PC-9 (cell line): ENCODE measurements at regions not wholly inside any gene's neighbourhood (a gene's known extent, or its start where the extent isn't known, plus 50 kb on each side); places are given as distances from the start of the nearest gene placed in this dataset.

Experiments
- BruUV-seq: library from RNA; stranded (reverse); fragments of 400-500 nt; replicated peaks from 2 replicates; lab custom pipeline; 2021; lab: Mats Ljungman, UMichigan
- CTCF ChIA-PET: fragments of 300-600 bp; sonication (Branson Sonifier 250); formaldehyde crosslinking; loops from one replicate; lab custom pipeline; 2022; ENCODE audit warnings: antibody characterized with exemption; lab: Charles Lee
- POLR2A ChIA-PET: fragments of 300-600 bp; sonication (Branson Sonifier 250); formaldehyde crosslinking; loops from one replicate; lab custom pipeline; 2022; ENCODE audit warnings: antibody characterized with exemption; ENCODE audit not compliant: unreplicated experiment; lab: Charles Lee
- DNase-seq, 2 experiments: peaks; one replicate each; pipeline versions ENCODE4 v3.0.0 to v3.0.0-alpha.2; 2015 to 2022; ENCODE audit warnings: mixed read lengths in 1 of 2
- H2AFZ ChIP-seq: fragments of 200-600 bp; sonication (generic); 2 replicates; pipeline ENCODE4 v1.8.1; 2017; ENCODE audit warnings: antibody characterized with exemption
- H3F3A ChIP-seq: fragments of 200-600 bp; sonication (generic); 2 replicates; pipeline ENCODE4 v1.8.1; 2017; ENCODE audit warnings: antibody characterized with exemption, mild to moderate bottlenecking, low read depth; ENCODE audit not compliant: insufficient read depth
- H3K27ac ChIP-seq: fragments of 200-600 bp; sonication (generic); 2 replicates; pipeline ENCODE4 v1.6.1; 2016; ENCODE audit warnings: mixed run types
- H3K27me3 ChIP-seq: fragments of 200-600 bp; sonication (generic); 2 replicates; pipeline ENCODE4 v1.6.1; 2016; ENCODE audit warnings: low read depth, mixed run types; ENCODE audit not compliant: insufficient read depth
- H3K36me3 ChIP-seq: fragments of 200-600 bp; sonication (generic); 2 replicates; pipeline ENCODE4 v1.6.1; 2016; ENCODE audit warnings: low read depth, mixed run types
- H3K4me1 ChIP-seq: fragments of 200-600 bp; sonication (generic); replicated peaks from 2 replicates; pipeline ENCODE4 v1.6.1; 2016; ENCODE audit warnings: mixed run types; ENCODE audit not compliant: insufficient read depth
- H3K4me2 ChIP-seq: fragments of 200-600 bp; sonication (generic); 2 replicates; pipeline ENCODE4 v1.6.1; 2017; ENCODE audit warnings: mixed run types
- H3K4me3 ChIP-seq: fragments of 200-600 bp; sonication (generic); 2 replicates; pipeline ENCODE4 v1.6.1; 2016; ENCODE audit warnings: mixed run types
- H3K79me2 ChIP-seq: fragments of 200-600 bp; sonication (generic); 2 replicates; pipeline ENCODE4 v1.6.1; 2017; ENCODE audit warnings: low read depth, mixed run types
- H3K9me2 ChIP-seq: fragments of 200-600 bp; sonication (generic); 2 replicates; pipeline ENCODE4 v1.8.1; 2017; ENCODE audit warnings: mild to moderate bottlenecking; ENCODE audit not compliant: insufficient read depth
- H3K9me3 ChIP-seq: fragments of 200-600 bp; sonication (generic); 2 replicates; pipeline ENCODE4 v1.8.1; 2016; ENCODE audit warnings: low read depth; ENCODE audit not compliant: insufficient read depth
- H4K20me1 ChIP-seq: fragments of 200-600 bp; sonication (generic); 2 replicates; pipeline ENCODE4 v1.8.1; 2017; ENCODE audit not compliant: insufficient read depth
- EZH2 ChIP-seq: fragments of 200-600 bp; sonication (generic); IDR thresholded peaks from 2 replicates; pipeline ENCODE4 v1.8.0; 2017; ENCODE audit warnings: antibody characterized with exemption, low read depth
- intact Hi-C: fragments of 100-400 bp; cut with micrococcal nuclease; formaldehyde crosslinking; loops from one replicate; pipeline ENCODE4 v1.10.0; 2022; ENCODE audit not compliant: unreplicated experiment
- TF ChIP-seq, protein P1 (sequence below): fragments of 200-600 bp; sonication (generic); conservative IDR thresholded peaks from 2 replicates; pipeline ENCODE4 v1.6.1; 2017; ENCODE audit warnings: mixed run types, antibody characterized with exemption, mild to moderate bottlenecking, moderate library complexity

DNA sequence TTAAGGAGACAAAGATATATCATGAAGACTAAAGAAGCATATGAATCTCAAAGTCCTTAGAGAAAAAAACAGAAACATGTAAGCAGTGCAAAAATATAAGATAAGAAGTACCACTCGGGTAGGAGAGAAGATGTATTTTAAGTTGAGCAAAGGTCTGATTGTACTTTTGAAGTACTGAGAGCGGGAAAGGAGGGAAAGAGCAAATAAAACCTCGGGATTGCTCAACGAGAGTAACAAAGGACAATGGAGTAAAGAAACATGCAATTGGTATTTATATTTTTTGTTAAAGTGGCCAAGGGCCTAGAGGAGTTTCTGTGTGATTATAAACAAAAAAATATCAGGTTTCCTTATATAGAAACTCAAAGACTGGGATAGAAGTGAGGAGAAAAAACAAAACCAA lies 251.9 kb downstream of the LNPK start:
- Histone ChIP-seq H3K9me3 (no peaks in the 10 kb centered on the region), H4K20me1 (no peaks in the 10 kb centered on the region), H3K79me2 (no peaks in the 10 kb centered on the region), H3K4me2 (no peak overlapping the region), H3K9me2 (no peaks in the 10 kb centered on the region), H2AFZ (no peak overlapping the region), H3F3A (no peaks in the 10 kb centered on the region), H3K27me3 (peaks cover 4% of the 10 kb centered on the region; the same call in 1 of the 2 replicates), H3K4me1 (no peaks in the 10 kb centered on the region), H3K36me3 (no peaks in the 10 kb centered on the region), H3K27ac (no peak overlapping the region), H3K4me3 (no peak overlapping the region)
- ChIA-PET POLR2A (no interaction called here), CTCF (no interaction called here)
- TF ChIP-seq, protein P1, sequence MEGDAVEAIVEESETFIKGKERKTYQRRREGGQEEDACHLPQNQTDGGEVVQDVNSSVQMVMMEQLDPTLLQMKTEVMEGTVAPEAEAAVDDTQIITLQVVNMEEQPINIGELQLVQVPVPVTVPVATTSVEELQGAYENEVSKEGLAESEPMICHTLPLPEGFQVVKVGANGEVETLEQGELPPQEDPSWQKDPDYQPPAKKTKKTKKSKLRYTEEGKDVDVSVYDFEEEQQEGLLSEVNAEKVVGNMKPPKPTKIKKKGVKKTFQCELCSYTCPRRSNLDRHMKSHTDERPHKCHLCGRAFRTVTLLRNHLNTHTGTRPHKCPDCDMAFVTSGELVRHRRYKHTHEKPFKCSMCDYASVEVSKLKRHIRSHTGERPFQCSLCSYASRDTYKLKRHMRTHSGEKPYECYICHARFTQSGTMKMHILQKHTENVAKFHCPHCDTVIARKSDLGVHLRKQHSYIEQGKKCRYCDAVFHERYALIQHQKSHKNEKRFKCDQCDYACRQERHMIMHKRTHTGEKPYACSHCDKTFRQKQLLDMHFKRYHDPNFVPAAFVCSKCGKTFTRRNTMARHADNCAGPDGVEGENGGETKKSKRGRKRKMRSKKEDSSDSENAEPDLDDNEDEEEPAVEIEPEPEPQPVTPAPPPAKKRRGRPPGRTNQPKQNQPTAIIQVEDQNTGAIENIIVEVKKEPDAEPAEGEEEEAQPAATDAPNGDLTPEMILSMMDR, result no peak
- no peak for TF ChIP-seq EZH2
- no peak for DNase-seq
- intact Hi-C loops, result no loop called here
- no TSS peak for BruUV-seq

DNA sequence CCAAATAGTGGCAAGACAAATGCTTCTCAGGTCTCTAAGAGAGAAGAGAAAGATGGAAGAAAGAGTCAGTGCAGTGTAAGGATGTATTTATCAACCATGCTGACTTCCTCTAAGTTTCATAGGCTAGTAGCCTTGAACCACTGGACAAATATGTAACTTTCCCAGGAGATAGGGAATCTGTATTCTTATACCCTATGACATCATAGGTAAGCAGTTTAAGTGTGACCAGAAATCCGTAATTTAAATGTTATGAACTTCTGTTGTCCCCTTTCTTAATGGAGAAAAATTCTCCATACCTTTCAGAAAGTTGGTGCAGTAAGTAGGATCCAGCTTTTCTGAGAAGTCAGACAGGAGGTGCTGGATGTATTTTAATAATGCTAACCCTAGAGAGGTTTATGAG lies 256.2 kb downstream of the LNPK start:
- Histone ChIP-seq H3K9me3 (no peaks in the 10 kb centered on the region), H3K79me2 (no peaks in the 10 kb centered on the region), H3K36me3 (no peaks in the 10 kb centered on the region), H3K27ac (no peak overlapping the region), H3K9me2 (no peaks in the 10 kb centered on the region), H3K4me3 (no peak overlapping the region), H3F3A (no peaks in the 10 kb centered on the region), H3K27me3 (peaks cover 11% of the 10 kb centered on the region; the same call in 1 of the 2 replicates), H2AFZ (no peak overlapping the region), H4K20me1 (no peaks in the 10 kb centered on the region), H3K4me1 (no peaks in the 10 kb centered on the region), H3K4me2 (no peak overlapping the region)
- POLR2A ChIA-PET, result no interaction called here
- CTCF ChIA-PET, result no interaction called here
- no peak for DNase-seq
- BruUV-seq, result no TSS peak
- intact Hi-C loops, result no loop called here
- no peak for TF ChIP-seq EZH2
- TF ChIP-seq, protein P1, result no peak

DNA sequence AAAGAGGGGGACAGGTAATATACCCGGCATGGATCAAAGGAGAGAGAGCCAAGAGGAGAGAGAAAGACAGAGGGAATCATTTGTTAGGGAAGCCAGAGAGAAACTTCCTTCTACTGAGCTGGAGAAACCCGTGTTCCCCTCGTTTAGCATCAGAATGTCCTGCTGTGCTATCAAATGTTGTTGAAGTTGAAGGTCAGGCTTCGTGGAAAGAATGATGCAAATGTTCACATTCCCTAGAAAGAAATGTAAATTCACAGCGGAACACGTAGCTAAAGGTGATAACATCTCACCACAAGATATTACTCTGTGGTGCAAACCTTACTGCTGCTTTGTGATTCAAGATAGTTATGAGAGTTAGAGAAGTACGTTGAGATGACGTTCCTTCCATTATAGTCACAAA lies 258.1 kb downstream of the LNPK start:
- Histone ChIP-seq H3K27me3 (peaks cover 11% of the 10 kb centered on the region), H3K4me1 (no peaks in the 10 kb centered on the region), H3K9me3 (no peaks in the 10 kb centered on the region), H3K9me2 (no peaks in the 10 kb centered on the region), H3K36me3 (no peaks in the 10 kb centered on the region), H3F3A (no peaks in the 10 kb centered on the region), H3K79me2 (no peaks in the 10 kb centered on the region), H3K4me3 (no peak overlapping the region), H4K20me1 (no peaks in the 10 kb centered on the region), H2AFZ (no peak overlapping the region), H3K4me2 (no peak overlapping the region), H3K27ac (no peak overlapping the region)
- no TSS peak for BruUV-seq
- POLR2A ChIA-PET, result no interaction called here
- CTCF ChIA-PET, result no interaction called here
- DNase-seq, result no peak
- intact Hi-C loops, result no loop called here
- no peak for TF ChIP-seq EZH2
- TF ChIP-seq, protein P1, result no peak
